ENCODE measurements at regions not wholly inside any gene's neighbourhood (a gene's known extent, or its start where the extent isn't known, plus 50 kb on each side); places are given as distances from the start of the nearest gene placed in this dataset.
A peak's percentile ranks its signal among the peaks of the same experiment; 100 is the strongest.

DNA sequence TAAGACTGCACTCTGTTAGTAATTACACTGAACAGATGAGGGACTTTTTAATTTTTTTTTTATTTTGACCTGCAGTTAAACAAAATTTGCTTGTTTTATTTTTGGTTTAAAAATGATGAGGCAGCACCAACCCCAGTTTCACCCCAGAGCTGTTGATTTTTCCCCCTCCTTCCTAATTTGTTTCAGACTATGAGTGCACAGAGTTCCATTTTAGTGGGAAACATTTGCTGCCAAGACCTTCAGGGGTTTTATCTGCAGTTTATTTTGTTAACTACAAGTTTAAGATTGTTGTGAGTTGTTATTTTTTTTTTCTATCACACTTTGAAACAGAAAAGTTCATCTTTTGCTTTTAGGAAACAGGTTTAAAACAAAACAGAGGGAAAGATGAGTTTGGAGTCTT is 455.9 kb upstream of the NR2F2 start:
- Histone ChIP-seq H3K79me2 (ENCODE audit: low read length) (no peaks in the 10 kb centered on the region), H3K36me3 (replicated peaks; ENCODE audit: insufficient read depth, low read length) (no peaks in the 10 kb centered on the region), H3F3A (ENCODE audit: insufficient read depth, low read length) (no peaks in the 10 kb centered on the region), H3K9ac (ENCODE audit: low read length) (no peak overlapping the region), H3K4me3 (ENCODE audit: low read length) (no peak overlapping the region), H2AFZ (ENCODE audit: low read length) (no peak overlapping the region), H3K27me3 (replicated peaks; ENCODE audit: insufficient read depth, low read length) (no peaks in the 10 kb centered on the region), H3K9me3 (replicated peaks; ENCODE audit: insufficient read depth, low read length) (no peaks in the 10 kb centered on the region), H4K20me1 (ENCODE audit: insufficient read depth, low read length) (no peaks in the 10 kb centered on the region), H3K27ac (ENCODE audit: low read length) (peak overlapping the region; percentile 11; the same call in 1 of the 2 replicates), H3K4me2 (ENCODE audit: low read depth, low read length) (peak overlapping the region; percentile 5), H3K9me2 (replicated peaks; ENCODE audit: insufficient read depth, low read length) (no peaks in the 10 kb centered on the region), H3K4me1 (ENCODE audit: low read length) (peaks cover 45% of the 10 kb centered on the region)
- TF ChIP-seq EZH2 (optimal IDR thresholded peaks at IDR 0.05; ENCODE audit: low read depth, low read length) (no peak), EZH2phosphoT487 (IDR thresholded peaks at IDR 0.05; ENCODE audit: low read length) (no peak)
- TF ChIP-seq, protein P1, sequence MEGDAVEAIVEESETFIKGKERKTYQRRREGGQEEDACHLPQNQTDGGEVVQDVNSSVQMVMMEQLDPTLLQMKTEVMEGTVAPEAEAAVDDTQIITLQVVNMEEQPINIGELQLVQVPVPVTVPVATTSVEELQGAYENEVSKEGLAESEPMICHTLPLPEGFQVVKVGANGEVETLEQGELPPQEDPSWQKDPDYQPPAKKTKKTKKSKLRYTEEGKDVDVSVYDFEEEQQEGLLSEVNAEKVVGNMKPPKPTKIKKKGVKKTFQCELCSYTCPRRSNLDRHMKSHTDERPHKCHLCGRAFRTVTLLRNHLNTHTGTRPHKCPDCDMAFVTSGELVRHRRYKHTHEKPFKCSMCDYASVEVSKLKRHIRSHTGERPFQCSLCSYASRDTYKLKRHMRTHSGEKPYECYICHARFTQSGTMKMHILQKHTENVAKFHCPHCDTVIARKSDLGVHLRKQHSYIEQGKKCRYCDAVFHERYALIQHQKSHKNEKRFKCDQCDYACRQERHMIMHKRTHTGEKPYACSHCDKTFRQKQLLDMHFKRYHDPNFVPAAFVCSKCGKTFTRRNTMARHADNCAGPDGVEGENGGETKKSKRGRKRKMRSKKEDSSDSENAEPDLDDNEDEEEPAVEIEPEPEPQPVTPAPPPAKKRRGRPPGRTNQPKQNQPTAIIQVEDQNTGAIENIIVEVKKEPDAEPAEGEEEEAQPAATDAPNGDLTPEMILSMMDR (IDR thresholded peaks at IDR 0.05; ENCODE audit: low read length): no peak
- peak; percentile 30 for DNase-seq

DNA sequence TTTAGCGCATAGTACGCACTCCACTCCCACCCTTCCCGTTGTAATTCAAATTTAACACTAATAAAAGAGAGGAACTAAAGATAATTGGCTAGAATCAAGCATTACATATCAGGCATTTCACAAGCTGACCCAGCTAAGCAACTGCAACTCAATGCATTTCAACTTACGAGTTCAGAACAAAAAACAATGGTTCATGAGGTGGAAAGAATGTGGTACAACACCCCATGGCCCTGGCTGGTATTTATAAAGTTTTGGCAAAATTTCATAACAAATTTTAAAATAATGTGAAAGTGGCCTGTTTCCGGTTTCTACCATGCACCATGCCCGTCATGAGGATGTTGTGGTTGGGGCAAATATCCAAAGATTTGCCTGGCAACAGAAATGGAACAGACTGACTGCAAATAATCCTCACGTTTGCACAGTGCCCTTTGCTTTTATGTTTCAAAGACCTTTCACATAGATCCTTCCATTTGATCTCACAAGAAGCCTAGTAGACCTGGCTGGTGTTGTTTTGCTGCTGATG is 455.3 kb upstream of the NR2F2 start:
- no peaks in the 10 kb centered on the region for H3F3A ChIP-seq (ENCODE audit: insufficient read depth, low read length)
- peak; percentile 43 for DNase-seq
- H3K9me2 ChIP-seq (replicated peaks; ENCODE audit: insufficient read depth, low read length): no peaks in the 10 kb centered on the region
- peak overlapping the region; percentile 11; the same call in 1 of the 2 replicates for H3K27ac ChIP-seq (ENCODE audit: low read length)
- H3K79me2 ChIP-seq (ENCODE audit: low read length): no peaks in the 10 kb centered on the region
- no peak overlapping the region for H3K9ac ChIP-seq (ENCODE audit: low read length)
- H3K9me3 ChIP-seq (replicated peaks; ENCODE audit: insufficient read depth, low read length): no peaks in the 10 kb centered on the region
- no peaks in the 10 kb centered on the region for H3K27me3 ChIP-seq (replicated peaks; ENCODE audit: insufficient read depth, low read length)
- peaks cover 48% of the 10 kb centered on the region for H3K4me1 ChIP-seq (ENCODE audit: low read length)
- H3K4me2 ChIP-seq (ENCODE audit: low read depth, low read length): peak overlapping the region; percentile 5; the same call in 1 of the 2 replicates
- no peak overlapping the region for H2AFZ ChIP-seq (ENCODE audit: low read length)
- no peaks in the 10 kb centered on the region for H4K20me1 ChIP-seq (ENCODE audit: insufficient read depth, low read length)
- H3K4me3 ChIP-seq (ENCODE audit: low read length): no peak overlapping the region
- TF ChIP-seq EZH2 (optimal IDR thresholded peaks at IDR 0.05; ENCODE audit: low read depth, low read length) (no peak), EZH2phosphoT487 (IDR thresholded peaks at IDR 0.05; ENCODE audit: low read length) (no peak)
- TF ChIP-seq, protein P1 (IDR thresholded peaks at IDR 0.05; ENCODE audit: low read length): no peak
- H3K36me3 ChIP-seq (replicated peaks; ENCODE audit: insufficient read depth, low read length): no peaks in the 10 kb centered on the region

GRCh38 chr15:95880031-95880570 is 450.4 kb upstream of the NR2F2 start:
- H3K79me2 ChIP-seq (ENCODE audit: low read length): no peaks in the 10 kb centered on the region
- H3K4me1 ChIP-seq (ENCODE audit: low read length): peaks cover 26% of the 10 kb centered on the region
- H3K9me3 ChIP-seq (replicated peaks; ENCODE audit: insufficient read depth, low read length): no peaks in the 10 kb centered on the region
- no peaks in the 10 kb centered on the region for H3K36me3 ChIP-seq (replicated peaks; ENCODE audit: insufficient read depth, low read length)
- no peak overlapping the region for H3K9ac ChIP-seq (ENCODE audit: low read length)
- H3K4me3 ChIP-seq (ENCODE audit: low read length): no peak overlapping the region
- TF ChIP-seq EZH2phosphoT487 (IDR thresholded peaks at IDR 0.05; ENCODE audit: low read length) (no peak), EZH2 (optimal IDR thresholded peaks at IDR 0.05; ENCODE audit: low read depth, low read length) (no peak)
- TF ChIP-seq, protein P1 (IDR thresholded peaks at IDR 0.05; ENCODE audit: low read length): no peak
- H3K27ac ChIP-seq (ENCODE audit: low read length): no peak overlapping the region
- no peak for DNase-seq
- H3K4me2 ChIP-seq (ENCODE audit: low read depth, low read length): no peak overlapping the region
- H4K20me1 ChIP-seq (ENCODE audit: insufficient read depth, low read length): no peaks in the 10 kb centered on the region
- H3F3A ChIP-seq (ENCODE audit: insufficient read depth, low read length): no peaks in the 10 kb centered on the region
- H3K27me3 ChIP-seq (replicated peaks; ENCODE audit: insufficient read depth, low read length): no peaks in the 10 kb centered on the region
- no peak overlapping the region for H2AFZ ChIP-seq (ENCODE audit: low read length)
- H3K9me2 ChIP-seq (replicated peaks; ENCODE audit: insufficient read depth, low read length): no peaks in the 10 kb centered on the region

Data from MM.1S (cell line).